ENCODE measurements at regions not wholly inside any gene's neighbourhood (a gene's known extent, or its start where the extent isn't known, plus 50 kb on each side); places are given as distances from the start of the nearest gene placed in this dataset.

DNA sequence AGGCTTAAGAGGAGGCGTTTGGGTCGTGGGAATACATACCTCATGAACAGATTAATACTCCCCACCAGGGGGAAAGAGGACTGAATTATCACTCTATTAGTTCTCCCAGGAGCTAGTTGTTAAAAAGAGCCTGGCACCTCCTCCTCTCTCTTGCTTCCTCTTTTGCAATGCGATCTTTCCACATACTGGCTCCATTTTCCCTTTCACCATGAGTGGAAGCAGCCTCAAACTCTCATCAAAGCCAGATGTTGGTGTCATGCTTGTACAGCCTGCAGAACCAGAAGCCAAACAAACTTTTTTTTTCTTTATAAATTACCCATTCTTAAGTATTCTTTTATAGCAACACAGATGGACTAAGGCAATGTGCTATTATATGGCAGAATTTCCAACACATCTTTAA lies 258.5 kb downstream of the FAM76B start:
- DNase-seq (ENCODE audit: extremely low read depth in 1 of 11, low read depth in 9 of 11, low spot score in 4 of 11): no peak

DNA sequence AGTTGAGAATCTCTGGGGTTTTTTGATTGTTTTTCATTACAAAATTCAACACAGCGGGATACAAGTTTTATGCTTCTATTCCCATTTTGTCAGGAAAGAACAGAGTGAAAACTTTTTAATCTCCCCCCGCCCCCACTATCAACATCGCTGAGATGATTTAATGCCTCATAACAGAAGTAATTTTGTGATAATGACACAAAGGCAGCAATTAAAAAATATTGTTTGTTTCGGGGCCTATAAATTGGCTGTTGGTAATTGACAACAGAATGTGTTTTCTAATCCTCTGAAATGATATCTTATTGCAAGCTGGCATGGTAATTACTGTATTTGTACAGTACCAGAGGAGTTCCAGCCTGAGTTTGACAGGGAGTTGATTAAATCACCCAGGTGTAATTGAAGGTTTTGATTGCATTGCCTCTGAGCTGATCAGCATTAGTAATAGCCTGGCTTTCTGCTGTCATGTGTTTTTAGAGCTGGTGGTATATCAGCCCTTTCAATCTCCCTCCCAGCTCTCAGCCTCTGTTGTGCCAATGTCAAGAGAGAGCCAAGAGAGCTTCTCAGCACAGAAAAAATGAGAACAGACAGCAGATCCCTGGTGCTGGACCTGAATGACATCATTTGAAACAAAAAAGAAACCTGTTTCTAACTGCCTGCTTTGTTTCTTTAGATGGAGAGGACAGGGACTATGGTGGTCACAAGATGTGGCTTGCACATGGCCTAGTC lies 265.1 kb downstream of the FAM76B start:
- no peak for DNase-seq (ENCODE audit: extremely low read depth in 1 of 11, low read depth in 9 of 11, low spot score in 4 of 11)

DNA sequence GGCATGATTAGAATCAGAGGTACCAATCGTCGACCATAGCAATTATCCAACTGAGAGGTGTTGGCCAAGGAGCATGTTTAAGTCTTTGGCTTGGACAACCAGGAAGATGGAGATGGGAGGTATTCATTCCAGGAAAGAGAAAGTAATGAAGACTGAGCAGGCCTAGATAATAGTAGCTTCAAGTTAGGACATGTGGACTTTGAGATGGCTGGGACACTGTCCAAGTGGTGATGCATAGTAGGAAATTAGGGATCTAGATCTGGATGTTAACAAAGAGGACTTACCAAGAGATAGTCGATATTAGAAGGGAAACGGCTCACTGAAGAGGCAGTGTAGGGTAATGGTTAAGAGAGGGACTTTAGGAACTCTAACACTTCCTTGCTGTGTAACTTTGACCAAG lies 266.7 kb downstream of the FAM76B start:
- no peak for DNase-seq (ENCODE audit: extremely low read depth in 1 of 11, low read depth in 9 of 11, low spot score in 4 of 11)

DNA sequence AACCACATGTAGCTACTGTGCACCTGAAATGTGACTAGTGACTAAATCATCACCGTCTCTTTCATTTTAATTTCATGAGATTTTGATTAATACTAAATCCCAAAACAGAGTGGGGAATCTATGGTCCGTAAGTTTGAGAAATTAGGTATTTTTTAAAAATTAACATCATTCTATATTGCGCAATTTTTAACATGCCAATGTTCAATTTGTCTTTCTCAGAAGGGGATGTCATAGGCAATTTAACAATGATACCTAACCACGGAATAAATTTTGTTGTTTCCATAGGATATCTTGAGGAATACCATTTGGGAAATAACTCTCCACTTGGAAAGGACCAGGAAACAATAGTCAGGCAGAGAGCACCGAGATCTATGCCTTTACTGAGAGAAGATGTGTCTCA lies 267.7 kb downstream of the FAM76B start:
- DNase-seq (ENCODE audit: extremely low read depth in 1 of 11, low read depth in 9 of 11, low spot score in 4 of 11): no peak

DNA sequence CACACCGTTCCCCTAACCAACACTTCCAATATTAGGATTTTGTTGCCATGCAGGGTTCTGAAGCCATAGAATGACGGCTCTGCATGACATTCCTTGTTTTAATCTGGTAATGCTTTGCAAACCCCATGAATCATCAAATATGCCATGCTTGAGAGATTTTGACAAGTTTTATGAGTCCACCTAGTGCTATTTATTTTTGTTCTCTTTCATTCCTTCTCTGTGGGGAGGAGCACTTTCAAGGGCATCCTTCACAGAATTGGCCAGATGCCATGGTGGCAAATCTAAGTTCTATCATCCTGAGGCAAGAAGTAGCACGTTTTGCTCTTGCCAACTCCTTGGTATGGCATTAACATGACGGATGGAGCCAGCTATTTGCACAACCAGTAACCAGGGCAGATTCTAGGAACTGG lies 268.4 kb downstream of the FAM76B start:
- no peak for DNase-seq (ENCODE audit: extremely low read depth in 1 of 11, low read depth in 9 of 11, low spot score in 4 of 11)

DNA sequence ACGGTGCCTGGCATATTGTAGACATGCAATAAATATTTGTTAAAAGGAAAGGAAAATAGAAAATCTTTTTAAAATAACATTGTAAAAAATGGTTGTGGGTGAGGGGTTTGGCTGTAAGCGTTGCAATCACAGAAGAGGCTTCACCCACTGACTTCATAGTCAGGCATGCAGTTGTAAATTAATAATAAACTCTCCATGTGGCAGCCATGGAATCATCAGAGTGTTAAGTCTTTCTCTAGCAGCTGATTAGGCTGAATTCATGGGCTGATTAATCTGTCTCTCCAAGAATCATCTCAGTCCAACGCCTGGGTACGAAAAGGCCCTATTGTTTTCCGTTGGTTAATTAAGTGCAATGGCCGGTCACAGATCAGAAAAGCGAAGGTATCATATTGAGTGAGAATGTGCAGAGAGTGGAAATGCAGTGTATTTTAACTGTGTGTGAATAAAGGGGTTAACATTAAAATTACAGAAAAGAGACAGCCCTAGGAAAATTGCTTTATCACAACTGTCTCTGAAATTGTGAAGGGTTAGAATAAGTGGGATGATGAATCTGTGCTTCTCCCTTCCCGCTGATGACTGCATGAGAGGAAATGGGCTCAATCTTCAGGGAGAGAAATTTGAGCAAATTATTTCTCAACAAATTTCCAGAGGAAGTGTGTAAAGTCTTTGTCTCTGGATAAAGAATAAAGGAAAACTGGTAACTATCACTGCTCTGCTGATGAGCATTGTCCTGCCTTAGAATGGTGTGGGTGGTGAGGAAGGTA lies 269.0 kb downstream of the FAM76B start:
- DNase-seq (ENCODE audit: extremely low read depth in 1 of 11, low read depth in 9 of 11, low spot score in 4 of 11): no peak

DNA sequence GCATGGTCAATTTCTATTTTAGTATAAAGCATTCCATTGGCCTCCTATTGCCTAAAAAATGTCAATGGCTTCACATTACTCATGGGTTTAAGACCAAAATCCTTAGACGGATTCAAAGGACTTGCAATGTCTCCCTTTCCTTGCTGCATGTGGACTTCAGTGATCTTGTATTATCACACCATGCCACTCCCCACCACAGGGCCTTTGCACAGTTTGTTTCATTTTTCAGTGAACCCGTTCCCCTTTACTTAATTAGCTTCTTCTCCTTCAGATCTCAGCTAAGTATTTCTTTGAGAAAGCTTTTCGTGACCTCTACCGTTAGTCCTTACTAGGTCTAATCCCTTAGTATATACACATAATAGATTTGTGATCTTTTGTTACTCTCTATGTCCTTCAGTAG lies 269.7 kb downstream of the FAM76B start:
- DNase-seq (ENCODE audit: extremely low read depth in 1 of 11, low read depth in 9 of 11, low spot score in 4 of 11): no peak

DNA sequence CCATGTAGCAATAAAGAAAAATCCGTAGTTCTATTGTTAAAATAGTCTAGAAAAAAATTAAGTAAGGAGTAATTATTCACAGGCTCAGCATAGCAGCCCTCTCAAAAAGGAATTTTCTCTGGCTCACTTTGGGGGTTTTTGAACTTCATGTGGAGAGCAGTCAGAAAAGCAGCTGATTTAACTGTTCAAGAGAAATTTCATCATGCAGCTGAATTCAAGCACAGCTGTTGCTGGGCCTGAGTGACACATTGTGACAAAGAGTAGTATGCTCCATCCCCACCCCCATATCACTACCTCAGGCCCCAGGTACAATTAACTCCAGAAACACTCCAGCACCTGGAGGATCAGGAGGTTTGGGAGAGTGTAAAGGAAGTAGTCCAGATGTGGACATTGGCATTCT lies 272.1 kb downstream of the FAM76B start:
- DNase-seq (ENCODE audit: extremely low read depth in 1 of 11, low read depth in 9 of 11, low spot score in 4 of 11): no peak

DNA sequence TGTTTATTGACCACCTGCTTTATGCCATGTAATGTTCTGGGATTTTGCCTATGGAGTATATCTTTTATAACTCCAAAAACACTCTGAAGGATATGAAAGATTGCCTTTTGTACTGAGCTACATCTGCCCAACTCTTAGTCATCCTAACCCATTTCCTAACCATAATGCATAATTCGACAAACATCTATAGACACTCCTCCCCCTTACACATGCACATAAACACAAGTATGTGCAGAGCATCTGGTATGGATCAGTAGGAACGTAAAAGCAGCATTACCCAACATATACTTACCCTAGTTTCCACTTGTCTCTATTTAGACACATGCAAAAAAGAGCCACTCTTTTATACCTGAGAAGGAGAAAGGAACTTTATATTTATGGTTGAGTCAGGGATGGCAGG lies 272.8 kb downstream of the FAM76B start:
- no peak for DNase-seq (ENCODE audit: extremely low read depth in 1 of 11, low read depth in 9 of 11, low spot score in 4 of 11)

DNA sequence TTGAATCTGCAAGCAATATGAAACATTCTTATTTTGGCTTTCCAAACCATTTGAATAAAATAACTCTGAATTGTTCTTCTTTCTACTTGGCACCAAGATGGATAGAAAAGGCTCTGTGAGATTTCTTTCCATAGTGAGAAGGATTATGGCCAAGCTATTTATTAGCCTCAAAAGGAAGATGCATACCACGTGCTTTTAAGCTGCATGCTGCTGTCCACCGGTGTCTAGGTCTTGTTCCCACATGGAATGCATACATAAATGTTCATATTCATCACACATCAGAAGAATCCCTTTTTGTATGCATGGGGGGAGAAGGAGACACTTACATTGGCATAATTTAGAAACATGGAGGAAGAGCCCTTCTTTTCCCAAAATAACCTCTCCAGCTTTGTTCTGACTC lies 273.4 kb downstream of the FAM76B start:
- DNase-seq (ENCODE audit: extremely low read depth in 1 of 11, low read depth in 9 of 11, low spot score in 4 of 11): no peak

DNA sequence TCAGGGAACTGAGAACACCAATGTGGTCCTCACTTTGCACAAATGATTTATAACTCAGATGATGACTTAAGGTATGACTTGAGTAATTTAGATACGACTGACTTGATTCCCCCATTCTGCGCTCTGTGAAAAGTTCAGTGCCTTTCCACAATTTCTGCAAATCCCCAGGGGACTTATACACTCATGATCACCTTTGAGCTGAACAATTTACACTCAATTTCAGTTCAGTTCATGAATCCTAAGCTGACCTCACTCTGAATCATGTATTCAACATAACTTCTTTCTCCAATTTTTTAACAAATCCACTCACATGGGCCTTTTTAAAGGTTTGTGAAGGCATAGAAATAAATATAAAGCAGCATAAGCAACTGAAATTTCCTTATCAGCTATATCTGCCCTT lies 274.2 kb downstream of the FAM76B start:
- no peak for DNase-seq (ENCODE audit: extremely low read depth in 1 of 11, low read depth in 9 of 11, low spot score in 4 of 11)

DNA sequence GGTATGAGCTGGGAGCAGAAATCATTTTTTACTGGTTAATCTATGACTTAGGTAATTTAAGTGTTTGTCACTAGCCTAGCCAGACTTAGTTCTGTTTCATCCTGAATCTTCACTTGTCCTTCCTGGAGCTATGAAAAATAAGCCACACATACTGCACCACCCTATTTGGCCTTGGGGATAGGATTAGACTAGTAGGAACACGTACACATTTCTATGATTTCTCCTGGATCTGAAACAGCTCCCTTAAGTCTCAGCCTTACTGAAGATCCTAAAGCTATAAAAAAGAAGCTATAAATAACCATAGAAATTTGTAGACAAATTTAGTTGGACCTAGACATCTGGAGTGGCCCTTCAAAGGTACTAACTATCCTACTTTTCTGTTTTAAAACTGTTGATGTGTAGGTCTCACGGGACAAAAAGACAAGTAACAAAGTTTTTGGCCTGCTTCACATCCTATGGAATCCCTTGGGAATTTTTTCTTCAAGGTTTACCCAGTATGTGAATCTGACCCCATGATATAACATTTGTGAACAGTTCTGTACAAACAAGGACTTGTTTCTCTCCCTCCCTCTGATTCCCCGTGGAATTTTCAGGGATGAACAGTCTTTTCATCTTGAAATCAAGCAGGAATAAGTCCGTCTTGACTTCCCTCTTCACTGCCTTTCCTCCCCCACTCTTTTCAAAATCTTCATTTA lies 275.0 kb downstream of the FAM76B start:
- DNase-seq (ENCODE audit: extremely low read depth in 1 of 11, low read depth in 9 of 11, low spot score in 4 of 11): no peak

DNA sequence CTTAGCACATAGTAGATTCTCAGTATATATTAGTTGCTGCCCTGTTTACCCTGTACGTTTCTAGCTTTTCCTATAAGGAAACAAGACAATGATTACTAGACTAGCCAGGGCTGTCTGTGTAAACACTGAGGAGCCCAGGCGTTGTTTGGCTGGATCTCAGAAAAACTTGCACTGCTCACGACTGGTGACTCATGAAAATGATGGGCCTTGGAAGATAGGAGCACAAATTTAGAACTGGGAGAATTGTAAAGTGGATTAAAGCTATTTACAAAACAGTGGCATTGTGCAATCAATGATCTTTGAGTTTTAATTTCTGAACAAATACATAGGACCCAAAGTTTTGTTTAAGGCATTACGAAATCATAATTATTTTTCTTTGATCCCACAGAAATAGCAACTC lies 276.9 kb downstream of the FAM76B start:
- DNase-seq (ENCODE audit: extremely low read depth in 1 of 11, low read depth in 9 of 11, low spot score in 4 of 11): no peak

DNA sequence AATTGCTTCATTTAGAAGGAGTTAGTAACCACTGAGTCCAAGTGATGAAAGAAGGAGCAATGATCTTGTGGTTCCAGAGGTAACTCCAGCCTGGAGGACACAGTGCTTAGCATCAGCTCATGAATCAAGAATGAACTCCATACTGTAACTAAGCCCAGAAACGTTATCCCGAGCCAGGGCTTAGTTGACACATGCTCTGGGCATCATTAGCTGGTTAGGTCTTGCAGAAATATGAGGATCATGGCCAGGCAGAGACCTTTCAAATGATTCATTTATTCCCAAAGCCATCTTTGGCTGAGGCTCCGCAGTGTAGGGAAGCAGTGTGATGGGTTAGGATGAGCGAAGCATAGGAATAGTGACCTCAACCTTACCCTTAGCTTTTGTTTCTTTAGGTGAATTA lies 277.4 kb downstream of the FAM76B start:
- DNase-seq (ENCODE audit: extremely low read depth in 1 of 11, low read depth in 9 of 11, low spot score in 4 of 11): no peak

DNA sequence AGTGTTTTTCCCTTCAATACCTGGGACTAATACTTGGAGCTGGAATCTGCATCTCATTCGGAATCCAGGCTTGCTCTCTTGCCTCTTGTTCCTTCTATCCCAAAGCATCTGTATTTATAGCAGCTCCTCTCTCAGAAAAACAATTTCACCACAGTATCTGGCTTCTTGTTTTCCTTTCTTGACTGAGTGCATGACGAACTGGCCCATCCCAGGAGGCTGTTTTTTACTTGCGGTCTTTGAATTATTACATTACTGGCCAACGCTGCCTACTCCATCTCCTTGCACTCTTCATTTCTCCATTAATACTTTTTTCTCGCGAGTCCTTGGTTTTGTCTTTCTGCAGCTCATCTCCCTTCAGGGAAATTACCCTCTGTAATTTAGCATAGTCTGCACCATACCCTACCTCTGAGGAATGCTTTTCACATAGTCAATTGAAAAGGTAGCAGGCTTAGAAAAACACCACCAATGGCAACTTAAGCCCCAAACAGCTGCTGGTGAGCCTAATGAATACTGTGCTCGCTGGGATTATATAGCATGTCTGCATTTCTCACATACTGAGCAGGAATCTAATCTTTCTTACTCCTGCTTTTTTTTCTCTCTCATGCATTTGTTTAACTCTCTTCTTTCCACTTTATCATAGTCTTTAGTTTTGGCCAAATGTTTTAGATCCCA lies 277.4 kb upstream of the SESN3 start:
- no peak for DNase-seq (ENCODE audit: extremely low read depth in 1 of 11, low read depth in 9 of 11, low spot score in 4 of 11)

DNA sequence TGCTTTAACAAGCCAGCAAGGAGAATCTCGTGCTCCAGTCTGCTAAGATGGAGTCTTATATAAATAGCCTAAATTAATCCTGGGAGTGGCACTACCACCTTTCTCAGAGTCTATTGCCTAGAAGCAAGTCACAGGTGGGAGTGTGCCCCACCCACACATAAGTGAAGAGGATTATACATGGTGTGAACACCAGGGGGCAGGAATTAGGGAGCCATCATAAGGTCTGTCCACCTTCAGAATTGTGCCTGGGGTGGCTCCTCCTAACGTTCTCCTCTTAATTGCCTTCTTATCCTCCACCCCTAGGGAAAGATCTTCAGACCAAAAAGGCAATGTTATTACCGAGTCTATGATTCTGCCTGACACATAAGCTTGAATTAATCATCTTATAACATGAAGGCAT lies 276.8 kb upstream of the SESN3 start:
- DNase-seq (ENCODE audit: extremely low read depth in 1 of 11, low read depth in 9 of 11, low spot score in 4 of 11): no peak

DNA sequence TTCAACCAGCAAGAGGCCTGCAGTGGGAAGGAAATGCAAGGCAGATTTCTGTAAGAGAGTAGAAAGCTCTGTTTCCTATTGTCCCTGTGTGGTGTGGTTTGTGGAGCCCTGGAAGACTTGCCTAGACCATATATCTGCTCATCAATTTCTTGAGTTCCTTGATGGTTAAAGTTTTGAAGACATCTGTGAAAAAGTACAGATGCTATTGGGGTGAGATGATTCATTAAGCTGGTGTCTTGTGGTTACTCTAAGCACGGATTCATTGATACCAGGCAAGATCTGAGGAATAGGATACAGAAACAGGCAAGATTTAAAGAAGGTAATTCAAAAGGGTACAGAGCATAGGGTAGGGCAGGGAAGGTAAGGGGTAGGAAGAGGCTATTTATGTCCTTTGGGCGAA lies 275.8 kb upstream of the SESN3 start:
- DNase-seq (ENCODE audit: extremely low read depth in 1 of 11, low read depth in 9 of 11, low spot score in 4 of 11): no peak

DNA sequence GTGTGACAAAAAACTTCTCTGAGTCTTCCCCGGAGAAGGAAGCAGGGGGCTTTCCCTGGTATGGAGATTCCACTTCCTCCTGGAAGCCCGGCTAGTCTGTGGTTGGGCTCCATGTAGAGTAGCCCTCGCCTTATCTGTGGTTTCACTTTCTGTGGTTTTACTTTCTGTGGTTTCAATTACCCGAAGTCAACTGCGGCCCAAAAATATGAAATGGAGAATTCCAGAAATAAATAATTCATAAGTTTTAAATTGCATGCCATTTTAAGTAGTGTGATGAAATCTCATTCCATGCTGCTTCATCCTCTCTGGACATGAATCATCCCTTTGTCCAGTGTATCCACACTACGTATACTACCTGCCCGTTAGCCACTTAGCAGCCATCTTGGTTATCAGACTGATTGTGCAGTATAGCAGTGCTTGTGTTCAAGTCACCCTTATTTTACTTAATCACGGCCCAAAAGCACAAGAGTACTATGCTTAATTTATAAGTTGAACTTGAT lies 275.0 kb upstream of the SESN3 start:
- DNase-seq (ENCODE audit: extremely low read depth in 1 of 11, low read depth in 9 of 11, low spot score in 4 of 11): no peak

DNA sequence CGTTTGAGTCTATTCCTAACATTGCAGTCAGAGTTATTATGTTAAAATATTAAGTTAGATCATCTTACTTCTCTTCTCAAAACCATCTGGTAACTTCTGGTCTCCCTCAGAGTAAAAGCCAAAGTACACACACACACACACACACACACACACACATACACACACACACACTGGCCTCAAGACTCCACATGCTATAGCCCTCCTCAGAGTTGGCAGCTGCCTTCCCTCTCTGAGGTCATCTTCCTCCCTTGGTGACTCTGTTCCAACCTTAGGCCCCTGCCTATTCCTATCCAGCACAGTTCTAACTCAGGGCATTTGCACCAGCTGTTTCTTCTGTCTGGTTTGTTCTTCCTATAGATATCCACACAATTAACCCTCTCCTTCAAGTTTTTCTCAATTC lies 272.0 kb upstream of the SESN3 start:
- DNase-seq (ENCODE audit: extremely low read depth in 1 of 11, low read depth in 9 of 11, low spot score in 4 of 11): no peak

DNA sequence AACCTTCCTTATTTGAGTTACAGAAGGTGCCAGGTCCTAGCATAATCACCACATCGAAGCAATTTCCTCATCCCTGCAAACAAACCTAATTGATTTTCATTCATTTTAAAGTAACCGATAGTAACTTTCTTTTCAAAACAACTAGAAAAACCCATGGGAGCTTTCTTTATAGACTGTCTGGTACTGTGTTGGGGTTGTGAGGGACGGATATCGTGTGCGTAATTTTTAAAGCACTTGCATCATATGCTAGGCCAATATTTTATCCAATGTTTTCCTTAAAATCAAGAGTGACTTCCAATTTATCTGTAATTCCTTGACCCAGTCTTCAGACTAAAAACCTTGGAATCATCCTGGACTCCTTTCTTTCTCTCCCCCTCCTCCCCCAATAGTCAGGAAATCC lies 271.5 kb upstream of the SESN3 start:
- no peak for DNase-seq (ENCODE audit: extremely low read depth in 1 of 11, low read depth in 9 of 11, low spot score in 4 of 11)

Data from renal cortex interstitium (tissue), 11 donors.